ENCODE measurements at regions not wholly inside any gene's neighbourhood (a gene's known extent, or its start where the extent isn't known, plus 50 kb on each side); places are given as distances from the start of the nearest gene placed in this dataset.
A peak's percentile ranks its signal among the peaks of the same experiment; 100 is the strongest.

DNA sequence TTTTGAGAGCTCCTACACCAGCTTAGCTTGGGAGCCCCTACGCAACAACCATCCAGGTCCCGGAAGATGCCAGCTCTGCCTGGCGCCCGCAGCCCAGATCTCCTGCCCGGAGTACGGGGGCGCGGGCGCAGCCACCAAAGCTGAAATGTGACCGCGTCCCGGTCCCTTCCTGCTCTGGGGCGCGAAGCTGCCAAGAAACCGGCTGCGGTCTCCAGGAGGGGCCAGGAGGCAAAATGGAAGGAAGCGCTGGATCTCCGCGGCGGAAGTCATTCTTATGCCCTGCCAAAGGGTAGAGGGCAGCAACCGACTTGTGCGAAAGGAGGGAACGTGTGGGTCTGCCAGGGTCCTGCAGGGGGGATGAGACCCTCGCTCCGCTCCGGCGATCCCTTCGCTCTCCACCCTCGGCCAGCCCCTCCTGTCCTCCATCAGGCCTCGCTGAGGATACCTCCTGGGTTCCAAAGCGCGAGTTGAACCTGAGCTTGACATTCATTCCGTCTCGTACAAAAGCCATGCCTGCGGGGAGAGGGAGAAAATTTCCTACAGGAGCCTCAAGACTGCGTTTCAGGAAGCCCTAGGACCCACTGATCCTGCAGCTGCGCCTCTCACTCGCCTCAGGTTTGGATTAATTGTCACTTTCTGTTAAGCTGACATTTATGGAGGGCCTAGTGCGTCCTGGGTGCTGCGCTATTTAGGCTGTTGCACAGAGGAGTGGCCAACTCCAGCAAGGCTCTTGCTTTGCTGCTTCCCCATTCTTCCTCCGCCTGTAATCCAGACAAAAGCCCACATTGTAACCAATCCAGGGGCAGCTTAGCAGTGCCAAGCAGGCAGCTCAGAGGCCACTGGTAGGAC lies 98.3 kb upstream of the VGLL3 start:
- peak; percentile 39 to 70 (median 58) for DNase-seq
- intact Hi-C loops (cut with DNase I), result loop anchor here in 2 of 4 donors (10.0 kb wide), 2 partner anchors 94 to 314 kb away; partner anchors contain the start of gene VGLL3 (in 1 of the 2)
- Histone ChIP-seq H3K27ac (peak overlapping the region; percentile 27 to 85), H3K9me3 (no peaks in the 10 kb centered on the region), H3K4me3 (peak overlapping the region; percentile 66), H3K27me3 (no peaks in the 10 kb centered on the region), H3K4me1 (ENCODE audit: insufficient read depth) (no peaks in the 10 kb centered on the region), H3K36me3 (no peaks in the 10 kb centered on the region)
- no peak for TF ChIP-seq EP300 (IDR thresholded peaks at IDR 0.05)
- no peak for TF ChIP-seq POLR2A (IDR thresholded peaks at IDR 0.05)
- TF ChIP-seq CTCF (IDR thresholded peaks at IDR 0.05), result no peak
- 5 to 15% (median 9%) methylated on average over 41 of the region's 41 CpGs for WGBS, 3 donors

DNA sequence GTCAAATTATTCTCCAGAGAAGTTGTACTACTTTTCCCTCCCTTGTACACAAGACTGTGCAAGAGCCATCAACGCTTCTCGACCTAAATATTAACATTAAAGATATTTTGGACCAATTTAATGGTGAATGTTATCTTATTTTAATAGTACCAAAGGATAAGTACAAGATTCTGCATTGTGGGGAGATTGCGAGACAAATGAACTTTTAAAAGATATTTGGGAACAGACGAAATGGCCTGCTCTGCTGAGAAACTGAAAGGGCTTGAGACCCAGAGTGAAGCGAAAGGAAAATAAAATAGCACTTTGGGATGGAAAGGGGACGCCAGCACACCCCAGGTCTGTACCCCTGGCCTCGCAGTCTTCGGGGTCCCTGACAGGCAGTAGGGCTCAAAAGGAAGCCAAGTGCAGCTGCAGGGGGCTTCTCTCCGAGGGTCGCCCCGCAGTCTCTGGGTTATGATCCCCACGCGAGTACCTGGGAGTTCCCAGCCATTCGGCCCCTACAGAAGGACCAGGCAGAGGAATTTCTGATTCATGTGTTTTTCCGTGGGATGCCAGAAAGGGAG lies 97.6 kb upstream of the VGLL3 start:
- Histone ChIP-seq H3K4me3 (peak overlapping the region; percentile 66), H3K36me3 (no peaks in the 10 kb centered on the region), H3K4me1 (ENCODE audit: insufficient read depth) (no peaks in the 10 kb centered on the region), H3K9me3 (no peaks in the 10 kb centered on the region), H3K27ac (peak overlapping the region in 1 of 2 donors; percentile 85), H3K27me3 (no peaks in the 10 kb centered on the region)
- intact Hi-C loops (cut with DNase I), result loop anchor here in 2 of 4 donors (10.0 kb wide), 2 partner anchors 94 to 314 kb away; partner anchors contain the start of gene VGLL3 (in 1 of the 2)
- peak in 3 of 5 donors; percentile 12 to 33 (median 18) for DNase-seq
- TF ChIP-seq EP300 (IDR thresholded peaks at IDR 0.05), result no peak
- 29 to 53% (median 29%) methylated on average over 15 of the region's 15 CpGs for WGBS, 3 donors

- no peak overlapping the region for H3K27ac ChIP-seq
- DNase-seq, result no peak
- H3K27me3 ChIP-seq, result no peaks in the 10 kb centered on the region
- no peaks in the 10 kb centered on the region for H3K4me1 ChIP-seq (ENCODE audit: insufficient read depth)
- H3K9me3 ChIP-seq, result no peaks in the 10 kb centered on the region
- TF ChIP-seq CTCF (IDR thresholded peaks at IDR 0.05) (no peak), POLR2A (IDR thresholded peaks at IDR 0.05) (no peak), EP300 (IDR thresholded peaks at IDR 0.05) (no peak)
- H3K36me3 ChIP-seq, result no peaks in the 10 kb centered on the region
- intact Hi-C loops (cut with DNase I), result loop anchor here in 3 of 4 donors (5.0 to 10.0 kb wide), 4 partner anchors 90 to 313 kb away; partner anchors contain the start of gene VGLL3 (in 1 of the 3)
- 75 to 94% (median 75%) methylated on average over 5 of the region's 5 CpGs for WGBS, 3 donors
- no peak overlapping the region for H3K4me3 ChIP-seq
Measured at GRCh38 chr3:87084868-87085267, 93.9 kb upstream of the VGLL3 start.

- intact Hi-C loops (cut with DNase I), result loop anchor here in 3 of 4 donors (5.0 to 10.0 kb wide), 4 partner anchors 88 to 311 kb away; partner anchors contain the start of gene VGLL3 (in 1 of the 3)
- TF ChIP-seq EP300 (IDR thresholded peaks at IDR 0.05) (no peak), CTCF (IDR thresholded peaks at IDR 0.05) (peak; percentile 38 to 52 (median 43))
- Histone ChIP-seq H3K27me3 (no peaks in the 10 kb centered on the region), H3K4me3 (no peak overlapping the region), H3K27ac (no peak overlapping the region), H3K36me3 (no peaks in the 10 kb centered on the region), H3K9me3 (no peaks in the 10 kb centered on the region), H3K4me1 (ENCODE audit: insufficient read depth) (no peaks in the 10 kb centered on the region)
- WGBS, 3 donors, result 41 to 49% (median 43%) methylated on average over 6 of the region's 6 CpGs
- peak in 1 of 5 donors; percentile 20 for DNase-seq
Measured at GRCh38 chr3:87082796-87083440, 92.0 kb upstream of the VGLL3 start.
